ENCODE measurements at regions not wholly inside any gene's neighbourhood (a gene's known extent, or its start where the extent isn't known, plus 50 kb on each side); places are given as distances from the start of the nearest gene placed in this dataset.

DNA sequence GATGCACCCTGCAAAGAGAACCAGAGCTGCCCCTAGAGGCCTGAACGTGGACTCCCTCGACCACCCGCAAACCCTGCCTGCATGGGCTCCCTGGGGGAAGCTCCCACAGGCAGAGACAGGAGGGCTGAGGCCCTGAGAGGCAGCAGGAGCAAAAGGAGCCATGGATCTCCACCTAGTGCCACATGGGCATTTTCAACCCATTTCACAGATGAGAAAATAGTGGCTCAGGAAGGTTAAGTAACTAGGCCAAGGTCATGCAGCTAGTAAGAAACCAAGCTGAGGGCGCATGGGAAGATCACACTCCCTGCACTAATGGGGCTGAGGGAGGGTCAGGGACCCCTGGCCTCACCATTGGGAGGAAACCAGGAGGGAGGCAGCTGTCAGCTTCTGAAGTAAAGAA is 271.7 kb upstream of the RAB6C start:
- no peak overlapping the region for H3K4me3 ChIP-seq (ENCODE audit: low read depth, low read length)
- TF ChIP-seq, protein P1, sequence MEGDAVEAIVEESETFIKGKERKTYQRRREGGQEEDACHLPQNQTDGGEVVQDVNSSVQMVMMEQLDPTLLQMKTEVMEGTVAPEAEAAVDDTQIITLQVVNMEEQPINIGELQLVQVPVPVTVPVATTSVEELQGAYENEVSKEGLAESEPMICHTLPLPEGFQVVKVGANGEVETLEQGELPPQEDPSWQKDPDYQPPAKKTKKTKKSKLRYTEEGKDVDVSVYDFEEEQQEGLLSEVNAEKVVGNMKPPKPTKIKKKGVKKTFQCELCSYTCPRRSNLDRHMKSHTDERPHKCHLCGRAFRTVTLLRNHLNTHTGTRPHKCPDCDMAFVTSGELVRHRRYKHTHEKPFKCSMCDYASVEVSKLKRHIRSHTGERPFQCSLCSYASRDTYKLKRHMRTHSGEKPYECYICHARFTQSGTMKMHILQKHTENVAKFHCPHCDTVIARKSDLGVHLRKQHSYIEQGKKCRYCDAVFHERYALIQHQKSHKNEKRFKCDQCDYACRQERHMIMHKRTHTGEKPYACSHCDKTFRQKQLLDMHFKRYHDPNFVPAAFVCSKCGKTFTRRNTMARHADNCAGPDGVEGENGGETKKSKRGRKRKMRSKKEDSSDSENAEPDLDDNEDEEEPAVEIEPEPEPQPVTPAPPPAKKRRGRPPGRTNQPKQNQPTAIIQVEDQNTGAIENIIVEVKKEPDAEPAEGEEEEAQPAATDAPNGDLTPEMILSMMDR (IDR thresholded peaks at IDR 0.05; ENCODE audit: control insufficient read depth, extremely low read depth, insufficient read depth): no peak
- no peak for DNase-seq (ENCODE audit: low read depth)

DNA sequence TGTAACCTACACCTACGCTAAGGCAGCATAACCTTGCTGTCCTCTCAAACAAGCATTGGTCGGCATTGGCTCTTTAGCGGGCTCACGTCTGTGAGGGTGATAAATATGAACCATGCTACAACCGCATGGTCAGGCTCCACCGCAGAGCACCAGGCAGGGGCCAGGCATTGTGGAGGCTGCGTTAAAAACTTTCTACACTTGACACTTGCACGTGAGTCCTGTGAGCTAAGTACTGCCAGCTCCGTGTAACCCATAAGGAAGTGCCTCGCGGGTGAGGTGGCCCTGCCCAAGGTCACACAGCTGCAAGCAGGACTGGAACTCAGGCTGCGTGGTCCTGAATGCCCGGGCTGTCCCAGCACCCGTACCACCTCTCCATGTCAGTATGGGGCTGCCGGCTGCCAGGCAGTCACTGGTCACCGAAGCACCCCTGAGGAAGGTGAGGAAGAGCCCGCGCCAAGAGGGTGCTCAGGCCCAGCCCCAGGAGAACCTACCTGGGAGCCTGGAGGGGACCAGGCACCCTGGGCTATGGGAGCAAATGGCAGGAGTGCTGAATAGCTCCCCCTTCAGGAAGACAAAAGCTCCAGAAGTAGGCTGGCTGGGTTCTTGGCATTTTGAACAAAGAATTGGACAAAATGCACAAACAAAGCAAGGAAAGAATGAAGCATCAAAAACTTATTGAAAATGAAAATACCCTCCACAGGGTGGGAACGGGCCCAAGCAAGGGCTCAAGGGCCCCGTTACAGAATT is 271.1 kb upstream of the RAB6C start:
- TF ChIP-seq, protein P1 (IDR thresholded peaks at IDR 0.05; ENCODE audit: control insufficient read depth, extremely low read depth, insufficient read depth): no peak
- no peak for DNase-seq (ENCODE audit: low read depth)
- no peak overlapping the region for H3K4me3 ChIP-seq (ENCODE audit: low read depth, low read length)

DNA sequence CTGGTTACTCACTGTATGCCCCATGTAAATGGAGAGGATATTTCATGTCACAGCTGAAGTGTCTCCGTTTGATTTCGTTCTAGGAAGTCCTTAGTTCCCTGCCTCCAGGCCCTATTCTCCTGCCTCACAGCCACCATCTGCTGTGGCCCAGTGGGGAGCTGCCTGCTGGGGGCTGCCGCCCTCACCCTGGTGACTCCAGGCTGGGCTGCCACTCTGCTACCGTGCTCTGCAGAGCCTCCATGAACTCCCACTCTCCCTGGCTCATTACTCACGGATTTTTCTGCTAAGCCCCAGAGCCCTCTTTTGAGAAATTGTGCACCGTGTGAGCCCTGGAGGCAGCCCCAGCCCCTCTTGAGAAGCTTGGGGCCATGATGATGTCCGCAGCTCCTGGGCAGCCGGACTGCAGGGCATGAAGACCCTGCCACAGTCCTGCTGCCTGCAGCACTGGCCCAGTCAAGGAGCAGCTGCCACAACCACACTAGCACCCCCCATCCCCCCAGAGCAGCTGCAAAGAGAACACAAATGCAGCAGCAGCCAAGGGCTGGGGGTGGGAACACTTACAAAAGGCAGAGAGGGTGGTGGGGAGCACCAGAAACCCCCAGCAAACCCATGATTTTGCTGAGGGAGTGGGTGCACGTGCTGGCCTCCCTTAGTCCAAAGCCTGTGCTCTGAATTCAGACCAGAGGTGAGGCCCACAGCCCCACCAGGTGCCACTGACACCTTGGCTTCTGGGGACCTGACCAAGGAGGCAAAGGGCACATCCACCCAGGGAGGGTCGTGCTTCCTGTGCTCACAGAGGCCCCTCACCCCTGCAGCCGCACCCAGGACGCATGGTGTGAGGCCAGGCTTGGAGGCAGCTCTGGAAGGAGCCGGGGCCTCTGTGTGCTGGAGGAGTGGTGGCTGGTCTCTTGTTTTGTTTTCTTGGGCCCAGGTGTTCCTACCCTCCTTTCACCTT is 270.2 kb upstream of the RAB6C start:
- DNase-seq (ENCODE audit: low read depth): no peak
- no peak overlapping the region for H3K4me3 ChIP-seq (ENCODE audit: low read depth, low read length)
- TF ChIP-seq, protein P1 (IDR thresholded peaks at IDR 0.05; ENCODE audit: control insufficient read depth, extremely low read depth, insufficient read depth): no peak

DNA sequence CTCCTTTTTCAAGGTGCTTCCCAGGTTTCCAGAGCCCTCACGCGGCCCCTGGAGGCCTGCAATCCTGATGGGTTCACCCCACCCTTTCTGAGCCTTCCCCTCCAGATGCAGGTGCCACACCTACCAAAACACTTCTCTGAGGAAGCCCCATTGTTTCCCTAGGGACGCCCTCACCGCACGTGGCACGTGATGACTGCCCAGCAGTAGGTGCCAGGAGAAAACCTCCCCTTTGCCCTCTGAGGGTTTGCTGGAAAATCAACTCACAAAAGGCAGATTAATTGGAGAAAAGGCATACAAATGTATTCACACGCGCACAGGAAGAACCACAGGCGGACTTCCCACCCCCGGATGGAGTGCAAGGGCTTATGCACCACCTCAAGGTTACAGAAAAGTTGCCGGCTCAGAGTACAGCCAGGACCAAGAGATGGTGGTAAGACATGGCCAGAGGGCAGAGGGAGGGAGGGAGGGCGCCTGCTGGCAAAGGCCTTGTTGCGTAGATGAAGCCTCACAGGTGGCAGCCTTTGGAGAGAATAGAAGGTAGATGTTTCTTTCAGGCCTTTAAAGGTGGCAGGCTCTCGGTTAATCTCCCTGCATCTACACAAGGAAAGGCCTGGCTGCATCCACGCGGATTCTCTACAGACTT is 269.4 kb upstream of the RAB6C start:
- H3K4me3 ChIP-seq (ENCODE audit: low read depth, low read length): no peak overlapping the region
- no peak for DNase-seq (ENCODE audit: low read depth)
- TF ChIP-seq, protein P1 (IDR thresholded peaks at IDR 0.05; ENCODE audit: control insufficient read depth, extremely low read depth, insufficient read depth): no peak

DNA sequence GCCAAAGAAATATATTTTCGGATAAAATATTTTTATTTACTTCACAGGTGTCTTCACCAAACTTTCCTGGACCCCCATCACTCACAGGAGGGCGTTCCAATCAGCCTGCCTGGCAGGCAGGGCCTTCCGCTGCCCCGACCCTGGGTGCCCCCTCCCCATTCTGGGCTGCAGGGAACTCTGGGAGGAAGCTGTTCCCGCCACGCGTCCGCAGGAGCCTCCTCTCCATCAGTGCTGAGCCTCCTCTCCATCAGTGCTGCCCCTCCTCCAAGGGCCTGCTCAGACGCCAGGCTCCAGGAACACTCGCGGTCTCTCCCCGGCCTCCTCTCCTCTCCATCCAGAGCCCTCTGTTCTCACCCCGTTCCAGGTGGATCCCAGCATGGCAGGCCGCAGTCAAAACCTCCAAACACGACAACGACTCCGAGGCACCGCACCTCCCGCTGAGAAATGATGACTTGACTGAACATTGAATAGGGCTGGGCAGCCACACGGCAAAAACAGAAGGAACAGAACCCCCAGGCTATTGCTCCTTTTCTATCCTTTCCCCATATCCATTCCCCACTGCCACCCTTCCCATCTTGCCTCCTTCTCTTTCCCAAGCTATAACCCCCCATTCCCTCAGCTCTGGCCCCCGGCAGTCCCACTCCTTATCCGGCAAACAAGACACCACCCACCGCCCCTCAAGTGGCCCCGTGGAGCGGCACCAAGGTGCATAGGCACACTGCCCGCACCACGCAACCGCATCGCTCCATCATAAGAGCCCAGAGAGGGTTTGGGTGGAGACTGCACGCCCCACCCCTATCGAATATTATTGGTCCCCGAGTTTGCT is 268.6 kb upstream of the RAB6C start:
- TF ChIP-seq, protein P1 (IDR thresholded peaks at IDR 0.05; ENCODE audit: control insufficient read depth, extremely low read depth, insufficient read depth): no peak
- no peak overlapping the region for H3K4me3 ChIP-seq (ENCODE audit: low read depth, low read length)
- DNase-seq (ENCODE audit: low read depth): no peak

All from LNCaP clone FGC (cell line).